ENCODE measurements at regions not wholly inside any gene's neighbourhood (a gene's known extent, or its start where the extent isn't known, plus 50 kb on each side); places are given as distances from the start of the nearest gene placed in this dataset.

GRCh38 chr14:98955036-98955740 is 316.8 kb downstream of the BCL11B start:
- TF ChIP-seq CEBPB (IDR thresholded peaks at IDR 0.05) (no peak), MAX (IDR thresholded peaks at IDR 0.05) (no peak), YY1 (IDR thresholded peaks at IDR 0.05; ENCODE audit: low read depth) (no peak), REST (IDR thresholded peaks at IDR 0.05; ENCODE audit: low read depth) (no peak), EGR1 (IDR thresholded peaks at IDR 0.05) (no peak), RAD21 (IDR thresholded peaks at IDR 0.05; ENCODE audit: low read depth) (no peak), TEAD4 (IDR thresholded peaks at IDR 0.05) (no peak)

GRCh38 chr14:98955741-98956070 is 316.3 kb downstream of the BCL11B start:
- TF ChIP-seq TCF12 (IDR thresholded peaks at IDR 0.05; ENCODE audit: low read depth) (no peak), NFIC (IDR thresholded peaks at IDR 0.05) (no peak), FOXM1 (IDR thresholded peaks at IDR 0.05; ENCODE audit: borderline replicate concordance, low read depth) (no peak), RAD21 (IDR thresholded peaks at IDR 0.05; ENCODE audit: low read depth) (no peak), MAX (IDR thresholded peaks at IDR 0.05) (no peak)

GRCh38 chr14:98956181-98956580 is 315.8 kb downstream of the BCL11B start:
- TF ChIP-seq TAF1 (IDR thresholded peaks at IDR 0.05; ENCODE audit: low read depth) (no peak), CEBPB (IDR thresholded peaks at IDR 0.05) (no peak), CREB1 (IDR thresholded peaks at IDR 0.05; ENCODE audit: low read depth) (no peak), EGR1 (IDR thresholded peaks at IDR 0.05) (no peak), TCF12 (IDR thresholded peaks at IDR 0.05; ENCODE audit: low read depth) (no peak), MAX (IDR thresholded peaks at IDR 0.05) (no peak)

- no peak for TF ChIP-seq RAD21 (IDR thresholded peaks at IDR 0.05; ENCODE audit: low read depth)
- no peak for TF ChIP-seq ZBTB7A (IDR thresholded peaks at IDR 0.05; ENCODE audit: low read depth)
- TF ChIP-seq TCF12 (IDR thresholded peaks at IDR 0.05; ENCODE audit: low read depth): no peak
- no peak for TF ChIP-seq TAF1 (IDR thresholded peaks at IDR 0.05; ENCODE audit: low read depth)
- no peak for TF ChIP-seq REST (IDR thresholded peaks at IDR 0.05; ENCODE audit: low read depth)
- TF ChIP-seq NFIC (IDR thresholded peaks at IDR 0.05): no peak
- TF ChIP-seq YY1 (IDR thresholded peaks at IDR 0.05; ENCODE audit: low read depth): no peak
- TF ChIP-seq CEBPB (IDR thresholded peaks at IDR 0.05): no peak
- TF ChIP-seq MAX (IDR thresholded peaks at IDR 0.05): no peak
- TF ChIP-seq EP300 (IDR thresholded peaks at IDR 0.05; ENCODE audit: borderline replicate concordance): no peak
- no peak for TF ChIP-seq TEAD4 (IDR thresholded peaks at IDR 0.05)
These were observed 315.3 kb downstream of the BCL11B start for GRCh38 chr14:98956661-98957060.

GRCh38 chr14:98957211-98958047 is 314.6 kb downstream of the BCL11B start:
- no peak for TF ChIP-seq CEBPB (IDR thresholded peaks at IDR 0.05)
- TF ChIP-seq RAD21 (IDR thresholded peaks at IDR 0.05; ENCODE audit: low read depth): no peak
- no peak for TF ChIP-seq CREB1 (IDR thresholded peaks at IDR 0.05; ENCODE audit: low read depth)

- TF ChIP-seq TCF12 (IDR thresholded peaks at IDR 0.05; ENCODE audit: low read depth) (no peak), NFIC (IDR thresholded peaks at IDR 0.05) (no peak), REST (IDR thresholded peaks at IDR 0.05; ENCODE audit: low read depth) (no peak), EGR1 (IDR thresholded peaks at IDR 0.05) (no peak), RAD21 (IDR thresholded peaks at IDR 0.05; ENCODE audit: low read depth) (no peak), ZBTB7A (IDR thresholded peaks at IDR 0.05; ENCODE audit: low read depth) (no peak)
These were observed 313.9 kb downstream of the BCL11B start for GRCh38 chr14:98958048-98958631.
